ENCODE measurements at regions not wholly inside any gene's neighbourhood (a gene's known extent, or its start where the extent isn't known, plus 50 kb on each side); places are given as distances from the start of the nearest gene placed in this dataset.

DNA sequence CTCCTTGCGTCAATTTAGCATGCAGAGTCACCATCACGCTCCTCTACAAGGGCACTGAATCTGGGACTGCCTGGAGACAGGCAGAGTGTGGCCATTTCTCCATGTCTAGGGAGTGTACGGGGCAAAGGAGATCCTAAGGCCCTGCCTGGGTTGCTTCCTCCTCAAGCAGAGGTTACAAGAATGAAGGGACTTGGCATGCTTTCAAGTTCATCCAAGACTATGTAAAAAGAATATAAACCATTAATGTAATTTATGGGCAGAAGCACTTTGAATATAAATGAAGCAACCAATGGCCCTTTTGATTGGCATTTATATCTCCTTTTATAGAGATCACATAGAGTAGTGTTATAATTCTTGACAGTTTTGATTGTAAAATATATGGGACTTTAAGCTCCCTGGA is 137.5 kb downstream of the BTBD3 start:
- TF ChIP-seq POLR2A (IDR thresholded peaks at IDR 0.05; ENCODE audit: low read depth, low read length) = no peak
- TF ChIP-seq TAF1 (IDR thresholded peaks at IDR 0.05; ENCODE audit: low read depth, low read length) = no peak
- TF ChIP-seq POLR2AphosphoS5 (IDR thresholded peaks at IDR 0.05; ENCODE audit: low read depth, low read length) = no peak

Data from GM12891 (cell line).